ENCODE measurements at regions not wholly inside any gene's neighbourhood (a gene's known extent, or its start where the extent isn't known, plus 50 kb on each side); places are given as distances from the start of the nearest gene placed in this dataset.

DNA sequence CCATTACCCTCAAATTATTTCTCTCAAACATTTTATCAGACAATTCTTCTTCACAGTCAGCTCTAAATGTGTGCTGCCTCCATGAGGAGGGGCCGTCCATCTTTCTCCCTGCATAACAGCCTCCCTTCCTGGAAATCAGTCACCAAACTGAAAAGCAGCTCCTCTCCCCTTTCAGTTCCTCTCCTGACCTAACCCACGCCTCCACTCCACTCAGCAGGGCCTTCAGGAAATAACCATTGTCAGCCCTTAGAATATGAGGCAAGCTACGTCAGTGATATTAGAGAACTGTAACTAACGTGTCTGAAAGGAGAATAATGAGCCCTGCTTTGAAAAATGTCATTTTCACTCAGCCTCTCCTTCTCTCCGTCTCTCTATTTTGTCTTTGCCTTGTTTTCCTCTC, 116.2 kb downstream of the OLFM4 start:
- DNase-seq (ENCODE audit: low read depth): no peak

DNA sequence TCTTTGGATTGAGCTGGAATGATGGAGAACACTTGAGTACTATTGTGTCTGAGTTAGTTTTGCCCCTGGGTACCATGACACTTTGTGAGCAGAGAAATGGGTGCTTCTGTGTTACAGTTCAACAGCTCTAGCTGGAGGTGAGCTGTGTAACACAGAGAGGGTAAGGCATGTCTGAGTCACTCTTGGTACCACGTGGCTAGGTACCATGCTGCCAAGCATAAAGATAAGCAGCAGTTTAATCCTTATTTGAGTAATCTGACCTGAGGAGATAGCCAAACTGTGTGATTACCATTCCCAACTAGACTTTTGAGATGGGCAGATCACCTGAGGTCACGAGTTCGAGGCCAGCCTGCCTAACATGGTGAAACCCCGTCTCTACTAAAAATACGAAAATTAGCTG, 122.0 kb downstream of the OLFM4 start:
- DNase-seq (ENCODE audit: low read depth): no peak

DNA sequence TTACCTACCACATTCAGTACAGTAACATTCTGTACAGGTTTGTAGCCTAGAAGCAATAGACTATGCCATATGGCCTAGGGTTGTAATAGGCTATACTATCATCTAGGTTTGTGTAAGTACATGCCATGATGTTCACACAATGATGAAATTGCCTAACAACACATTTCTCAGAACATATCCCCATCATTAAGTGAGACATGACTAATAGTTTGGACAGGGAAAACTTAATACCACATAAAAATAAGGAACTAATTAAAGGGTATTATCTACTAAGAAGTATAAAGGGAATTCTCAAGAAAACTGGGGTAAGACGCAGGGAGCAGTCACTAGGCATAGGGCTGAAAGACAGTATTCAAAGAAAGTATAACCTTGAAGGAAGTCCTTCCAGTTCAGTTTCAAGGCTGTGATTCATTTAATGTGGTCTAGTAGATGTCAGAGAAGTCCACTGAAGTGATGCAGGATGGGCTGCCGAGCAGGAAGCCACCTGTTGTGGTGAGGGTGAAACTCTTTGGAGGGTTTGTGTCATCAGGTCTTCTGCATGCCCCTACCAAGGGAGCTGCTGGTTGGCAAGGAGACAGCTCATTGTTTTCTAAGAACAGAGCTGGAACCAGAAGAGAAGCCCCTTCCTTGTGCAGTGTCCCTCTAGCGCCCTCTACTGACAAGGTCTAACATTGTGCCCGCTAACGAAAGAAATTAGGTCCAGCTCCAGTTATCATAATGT, 122.9 kb downstream of the OLFM4 start:
- DNase-seq (ENCODE audit: low read depth): no peak

DNA sequence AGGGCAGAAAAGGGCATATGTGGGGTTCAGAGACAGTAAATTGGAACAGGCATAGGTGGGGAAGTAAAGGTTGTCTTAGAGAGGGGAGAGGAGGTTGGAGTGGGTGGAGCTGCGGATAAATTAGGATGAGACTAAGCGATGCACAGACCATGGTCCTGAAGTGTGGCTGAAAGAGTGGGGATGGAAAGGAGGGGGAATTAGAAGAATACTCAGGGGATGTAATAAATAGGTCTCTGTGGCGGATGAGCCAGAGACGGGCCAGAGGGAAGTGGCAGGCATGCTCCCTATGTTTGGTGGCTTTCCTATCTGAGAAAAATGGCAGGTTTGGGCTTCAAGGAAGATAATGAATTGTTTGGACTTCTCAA, 123.4 kb downstream of the OLFM4 start:
- DNase-seq (ENCODE audit: low read depth): no peak

DNA sequence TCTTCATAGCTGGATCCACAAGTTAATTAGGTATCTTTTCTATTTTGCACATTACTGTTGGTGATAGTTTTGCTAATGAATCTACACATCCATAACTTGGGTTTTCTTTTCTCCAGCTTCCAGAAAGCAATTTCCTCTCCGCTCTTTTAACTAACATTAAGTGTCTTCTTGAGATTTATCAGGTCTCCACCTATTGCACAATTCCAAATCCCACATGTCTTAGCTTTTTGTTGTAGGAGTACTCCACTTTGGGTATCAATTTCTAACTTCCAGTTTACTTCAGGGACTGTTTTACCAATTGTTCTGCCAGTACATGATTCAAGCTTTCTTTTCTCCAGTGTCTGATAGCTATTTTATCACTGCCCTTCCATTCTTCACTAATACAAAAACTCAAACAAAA, 129.6 kb downstream of the OLFM4 start:
- DNase-seq (ENCODE audit: low read depth): no peak

DNA sequence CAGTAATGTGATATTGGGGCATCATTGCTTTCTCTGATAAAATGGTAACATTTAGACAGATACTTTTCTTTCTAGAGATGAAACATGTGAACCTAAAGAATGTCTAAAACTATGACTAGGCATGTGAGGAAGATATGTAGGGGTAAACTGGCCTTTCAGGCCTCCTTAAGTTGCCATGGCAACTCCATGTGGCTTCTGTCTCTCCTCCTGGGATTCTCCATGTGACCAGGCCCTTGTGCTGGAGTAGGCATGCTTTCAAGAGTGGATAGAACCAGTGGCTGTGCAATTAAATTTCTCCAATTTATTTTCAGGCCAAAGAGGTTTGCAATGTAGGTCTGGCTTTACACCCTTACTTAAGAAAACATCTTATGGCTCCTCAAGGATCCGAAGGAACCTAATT, 130.8 kb downstream of the OLFM4 start:
- DNase-seq (ENCODE audit: low read depth): no peak

DNA sequence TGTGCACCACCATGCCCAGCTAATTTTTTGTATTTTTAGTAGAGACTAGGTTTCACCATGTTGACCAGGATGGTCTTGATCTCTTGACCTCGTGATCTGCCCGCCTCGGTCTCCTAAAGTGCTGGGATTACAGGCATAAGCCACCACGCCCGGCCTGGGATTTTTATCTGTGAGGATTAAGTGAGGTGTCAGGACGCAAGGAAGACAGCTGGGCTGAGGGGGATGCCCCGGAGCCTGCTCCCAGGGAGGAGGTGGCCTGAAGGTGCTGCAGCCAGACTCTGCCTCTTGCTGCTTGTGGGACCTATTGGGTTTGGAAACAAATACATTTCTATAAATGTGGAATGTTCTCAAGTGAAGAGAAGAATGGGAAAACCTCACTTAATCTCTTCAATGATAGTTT, 131.6 kb downstream of the OLFM4 start:
- DNase-seq (ENCODE audit: low read depth): no peak

DNA sequence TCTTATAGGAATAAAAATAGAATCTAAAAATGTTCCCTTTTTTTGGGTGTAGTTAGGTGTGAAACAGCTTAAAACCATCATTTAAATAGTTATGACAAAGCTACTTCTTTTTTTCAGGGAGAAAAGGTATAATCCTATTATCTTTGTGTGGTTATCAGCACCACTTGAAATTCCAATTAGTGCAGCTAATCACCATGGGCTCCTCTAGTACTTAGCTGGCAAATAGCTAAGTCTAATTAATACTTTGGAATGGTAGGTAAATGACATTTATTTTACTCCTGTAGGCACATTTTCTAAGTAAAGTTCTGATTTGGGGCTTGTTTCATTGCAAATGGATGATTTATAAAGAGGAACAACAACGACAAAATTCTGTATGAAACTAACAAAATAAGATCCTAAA, 132.6 kb downstream of the OLFM4 start:
- DNase-seq (ENCODE audit: low read depth): no peak

DNA sequence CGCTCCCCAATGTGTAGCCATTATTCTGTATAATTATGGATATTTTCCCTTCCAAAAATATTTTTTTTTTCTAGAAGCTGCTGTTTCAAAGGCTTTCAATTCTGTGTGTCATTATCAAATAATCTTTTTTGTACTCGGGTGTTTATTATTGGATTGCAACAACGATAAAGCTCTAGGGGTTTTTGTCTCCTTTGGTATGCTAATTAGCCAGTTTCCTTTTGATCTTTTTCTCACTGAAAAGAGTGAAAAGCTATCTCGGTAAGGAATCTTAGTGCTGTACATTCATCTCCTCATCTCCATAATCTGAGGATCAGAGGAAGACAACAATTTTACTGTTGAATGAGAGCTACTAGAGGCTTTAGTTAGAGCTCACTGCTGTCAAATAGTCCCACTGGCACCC, 136.6 kb downstream of the OLFM4 start:
- no peak for DNase-seq (ENCODE audit: low read depth)

DNA sequence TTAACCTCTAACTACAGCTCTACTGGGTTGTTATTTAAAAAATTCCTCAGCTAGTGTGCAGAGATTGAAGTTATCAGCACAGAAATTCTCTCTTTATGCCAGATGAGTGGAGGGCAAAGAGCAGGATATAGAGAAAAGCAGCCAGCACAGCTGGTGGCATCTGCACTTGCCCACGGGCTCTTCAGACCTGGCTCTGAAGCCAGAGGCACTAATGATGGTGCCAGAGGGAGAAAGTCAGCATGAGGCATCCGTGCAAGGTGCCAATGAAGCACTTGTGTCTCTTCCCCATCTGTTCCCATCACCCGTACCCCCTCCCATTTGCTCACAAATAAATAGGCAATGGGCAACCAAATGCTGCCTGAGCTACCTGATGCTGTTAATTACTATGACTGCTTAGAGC, 138.9 kb downstream of the OLFM4 start:
- DNase-seq (ENCODE audit: low read depth): no peak

DNA sequence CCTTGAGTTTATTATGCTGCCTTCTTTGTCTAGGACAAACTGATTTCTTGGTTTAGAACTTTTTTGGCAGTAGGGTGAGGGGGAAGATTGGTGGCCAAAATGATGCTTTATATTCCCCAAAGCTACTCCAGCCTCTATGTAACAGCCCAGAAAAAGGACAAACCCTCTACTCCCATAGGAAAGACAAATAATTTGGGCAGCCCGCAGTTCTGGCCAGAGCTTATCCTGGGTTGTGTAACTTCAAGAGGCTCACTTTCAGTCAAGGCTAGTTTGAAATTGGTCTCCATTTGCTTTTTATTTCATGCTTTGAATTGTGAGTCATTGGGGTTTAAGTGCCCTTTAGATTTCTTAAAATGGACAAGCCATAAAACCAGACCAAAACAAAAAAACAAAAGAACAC, 142.3 kb downstream of the OLFM4 start:
- no peak for DNase-seq (ENCODE audit: low read depth)

DNA sequence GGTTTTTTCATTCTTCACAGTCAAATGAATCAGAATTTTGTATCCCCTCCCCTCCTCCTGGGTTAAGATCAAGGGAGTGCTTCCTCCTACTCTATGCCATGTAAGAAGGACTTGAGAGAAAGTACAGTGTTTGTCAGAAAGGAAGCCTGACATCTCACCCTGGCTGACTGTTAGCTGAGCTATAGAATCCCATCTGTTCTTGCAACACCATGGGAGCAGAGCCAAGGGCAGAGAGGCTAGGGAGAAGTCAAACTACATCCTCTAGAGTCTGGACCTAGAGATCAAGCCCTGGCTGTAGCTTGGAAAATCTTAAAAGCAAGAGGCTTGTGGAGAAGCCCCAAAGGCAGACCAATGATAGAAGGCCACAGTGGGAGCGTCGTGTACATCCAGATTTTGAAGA, 145.9 kb downstream of the OLFM4 start:
- DNase-seq (ENCODE audit: low read depth): no peak

DNA sequence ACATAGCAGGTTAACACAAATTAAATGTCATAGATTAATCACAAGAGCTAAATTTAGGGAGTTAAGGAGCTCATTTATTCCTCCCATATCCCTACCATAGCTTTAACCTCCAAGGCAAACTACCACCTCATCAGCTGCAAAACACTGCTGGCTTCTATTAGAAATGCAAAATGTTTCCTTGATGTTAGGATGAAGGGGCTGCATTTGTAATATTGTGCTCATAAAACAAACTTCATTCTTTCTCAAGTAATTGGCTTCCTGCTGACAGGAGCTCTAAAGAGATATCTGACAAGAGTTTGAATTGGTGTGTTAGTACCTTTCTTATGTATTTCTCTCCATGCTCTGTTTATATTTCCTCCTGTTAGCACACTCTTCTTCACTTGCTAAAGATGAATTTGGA, 152.1 kb downstream of the OLFM4 start:
- no peak for DNase-seq (ENCODE audit: low read depth)

DNA sequence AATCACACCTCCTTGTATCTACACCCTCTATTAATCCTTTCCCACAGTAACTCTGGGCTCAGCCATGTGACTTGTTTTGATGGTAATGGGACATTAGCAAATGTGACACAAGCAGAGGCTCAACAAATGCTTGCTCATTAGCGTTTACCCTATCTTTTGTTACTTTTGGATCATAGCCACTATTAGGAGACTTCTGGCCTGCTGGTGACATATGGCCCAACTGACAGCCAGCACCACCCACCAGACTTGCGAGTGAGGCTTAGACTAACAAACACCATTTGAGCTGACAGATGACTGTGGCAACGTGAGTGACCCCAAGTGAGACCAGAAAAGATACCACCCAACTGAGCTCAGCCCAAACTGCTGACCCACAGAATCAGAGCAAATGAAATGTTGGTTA, 154.1 kb downstream of the OLFM4 start:
- no peak for DNase-seq (ENCODE audit: low read depth)

DNA sequence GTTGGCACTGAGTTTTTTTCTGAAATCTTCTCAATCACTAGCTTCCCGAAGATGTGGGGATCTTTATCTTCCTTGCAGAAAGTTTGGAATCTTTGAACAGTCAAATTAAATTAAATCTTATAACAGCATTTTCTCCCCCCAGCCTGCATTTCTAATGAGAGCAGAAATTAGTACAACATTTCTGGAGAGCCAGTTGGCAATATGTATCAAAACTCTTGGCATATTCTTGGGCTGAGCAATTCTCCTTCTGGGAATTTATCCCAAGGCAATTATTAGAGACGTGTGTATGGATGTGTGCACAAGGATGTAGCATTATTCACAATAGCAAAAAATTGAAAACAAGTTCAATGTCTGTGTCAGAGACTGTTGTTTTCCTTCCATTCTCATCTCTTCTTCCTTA, 159.5 kb downstream of the OLFM4 start:
- DNase-seq (ENCODE audit: low read depth): no peak

DNA sequence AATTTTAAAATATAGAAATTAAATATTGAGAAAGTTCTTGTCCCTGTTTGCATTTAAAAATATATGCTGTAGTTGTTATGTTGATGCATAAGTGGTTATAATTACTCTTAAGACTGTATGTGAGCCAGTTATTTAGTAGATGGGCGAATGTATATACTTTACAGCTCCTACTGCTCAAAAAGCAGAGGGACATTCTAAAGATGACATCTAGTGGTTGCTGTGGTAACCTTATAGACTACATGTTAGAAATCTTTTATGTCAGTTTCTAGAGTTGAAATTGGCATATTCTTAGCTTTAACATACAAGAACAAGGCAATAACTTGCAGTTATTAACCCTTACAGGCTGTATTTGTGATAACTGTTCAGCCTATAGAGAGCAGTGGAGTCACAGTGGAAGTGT, 160.5 kb downstream of the OLFM4 start:
- no peak for DNase-seq (ENCODE audit: low read depth)

DNA sequence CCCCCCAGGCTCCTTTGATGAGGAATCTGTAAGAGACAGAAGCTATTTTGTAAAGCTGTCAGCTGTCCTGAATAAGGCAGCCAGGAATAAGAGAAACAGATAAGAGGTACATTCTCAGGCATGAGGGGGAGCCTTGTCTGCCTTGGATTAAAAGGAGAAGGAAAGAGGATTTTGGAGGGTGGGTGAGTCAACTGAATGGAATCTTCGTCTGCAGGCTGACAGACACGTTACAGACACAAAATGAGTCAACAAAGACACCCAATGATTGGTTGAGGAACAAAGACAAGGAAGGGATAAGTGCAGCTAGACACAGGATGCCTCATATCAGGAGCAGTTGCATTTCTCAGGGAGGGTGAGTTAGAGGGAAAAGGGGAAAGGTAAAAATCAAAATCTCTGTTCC, 162.5 kb downstream of the OLFM4 start:
- DNase-seq (ENCODE audit: low read depth): no peak

DNA sequence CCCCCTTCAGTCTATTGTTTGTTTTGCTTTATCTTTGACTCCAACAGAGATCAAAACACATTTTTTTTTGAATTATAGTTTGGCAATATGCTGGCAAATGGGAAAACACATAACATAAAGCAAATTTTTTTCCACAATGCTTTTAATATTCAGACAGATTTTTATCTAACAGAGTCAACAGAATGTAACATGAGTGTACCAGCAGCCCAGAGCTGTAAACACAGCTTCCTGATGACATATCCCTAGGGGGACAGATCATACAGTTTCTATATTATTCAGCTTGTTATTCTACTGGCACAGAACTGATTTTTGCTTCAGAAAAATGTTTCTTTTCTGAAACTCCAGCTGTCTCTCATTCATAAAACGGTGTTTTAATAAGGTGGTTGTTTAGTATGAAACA, 168.8 kb downstream of the OLFM4 start:
- no peak for DNase-seq (ENCODE audit: low read depth)

DNA sequence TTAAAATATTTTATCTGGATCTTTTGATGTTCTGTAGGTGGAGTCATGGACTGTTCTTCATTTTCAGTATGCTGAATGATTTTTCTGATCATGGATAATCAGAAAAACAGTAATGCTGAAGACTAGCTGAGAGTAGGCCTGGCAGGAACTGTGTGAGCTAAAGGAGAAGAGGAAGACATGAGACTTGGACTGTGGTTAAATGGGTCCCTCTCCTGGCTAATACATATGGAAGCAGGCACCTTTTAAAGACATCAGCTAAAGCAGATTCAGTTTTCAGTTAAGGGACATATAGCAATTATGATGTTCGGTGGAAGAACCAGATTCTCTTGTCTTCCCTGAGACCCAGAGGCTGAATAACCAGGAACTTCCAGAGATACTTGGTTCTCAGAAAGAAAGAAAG, 169.4 kb downstream of the OLFM4 start:
- DNase-seq (ENCODE audit: low read depth): no peak

DNA sequence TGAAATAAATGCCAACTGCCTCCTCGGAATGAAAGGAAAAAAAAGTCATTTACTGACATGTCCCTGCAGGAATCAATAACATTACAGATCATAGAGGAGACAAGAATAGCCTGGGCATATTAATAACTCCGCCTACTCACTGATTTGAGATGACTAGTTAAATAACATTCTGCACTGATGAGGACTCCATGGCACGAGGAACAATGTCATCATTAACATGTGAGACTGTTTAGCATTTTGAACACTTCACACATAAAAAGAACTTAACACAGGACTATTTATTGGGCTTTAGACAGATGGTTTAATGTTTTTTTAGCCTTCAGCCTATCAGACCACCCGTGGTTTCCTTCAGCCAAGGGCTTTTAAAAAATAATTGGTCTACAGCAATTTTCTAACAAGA, 170.1 kb downstream of the OLFM4 start:
- no peak for DNase-seq (ENCODE audit: low read depth)

DNA sequence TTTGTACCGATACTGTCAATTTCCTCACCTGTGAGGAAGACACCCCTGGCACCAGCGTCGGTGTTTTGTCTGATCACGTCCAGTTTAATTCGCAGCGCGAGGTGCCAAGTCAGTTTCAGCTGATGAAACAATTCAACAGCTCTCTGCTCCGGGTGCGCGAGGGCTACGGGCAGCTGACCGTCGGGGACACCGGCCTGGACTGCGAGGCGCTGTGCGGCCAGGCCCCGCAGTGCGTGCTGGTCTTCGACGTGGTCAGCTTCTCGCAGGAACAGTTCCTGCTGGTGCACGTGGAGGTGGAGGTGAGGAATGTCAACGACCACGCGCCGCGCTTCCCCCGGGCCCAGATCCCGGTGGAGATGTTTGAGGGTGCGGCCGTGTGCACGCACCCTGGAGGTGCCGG, 171.5 kb downstream of the OLFM4 start:
- DNase-seq (ENCODE audit: low read depth): no peak

DNA sequence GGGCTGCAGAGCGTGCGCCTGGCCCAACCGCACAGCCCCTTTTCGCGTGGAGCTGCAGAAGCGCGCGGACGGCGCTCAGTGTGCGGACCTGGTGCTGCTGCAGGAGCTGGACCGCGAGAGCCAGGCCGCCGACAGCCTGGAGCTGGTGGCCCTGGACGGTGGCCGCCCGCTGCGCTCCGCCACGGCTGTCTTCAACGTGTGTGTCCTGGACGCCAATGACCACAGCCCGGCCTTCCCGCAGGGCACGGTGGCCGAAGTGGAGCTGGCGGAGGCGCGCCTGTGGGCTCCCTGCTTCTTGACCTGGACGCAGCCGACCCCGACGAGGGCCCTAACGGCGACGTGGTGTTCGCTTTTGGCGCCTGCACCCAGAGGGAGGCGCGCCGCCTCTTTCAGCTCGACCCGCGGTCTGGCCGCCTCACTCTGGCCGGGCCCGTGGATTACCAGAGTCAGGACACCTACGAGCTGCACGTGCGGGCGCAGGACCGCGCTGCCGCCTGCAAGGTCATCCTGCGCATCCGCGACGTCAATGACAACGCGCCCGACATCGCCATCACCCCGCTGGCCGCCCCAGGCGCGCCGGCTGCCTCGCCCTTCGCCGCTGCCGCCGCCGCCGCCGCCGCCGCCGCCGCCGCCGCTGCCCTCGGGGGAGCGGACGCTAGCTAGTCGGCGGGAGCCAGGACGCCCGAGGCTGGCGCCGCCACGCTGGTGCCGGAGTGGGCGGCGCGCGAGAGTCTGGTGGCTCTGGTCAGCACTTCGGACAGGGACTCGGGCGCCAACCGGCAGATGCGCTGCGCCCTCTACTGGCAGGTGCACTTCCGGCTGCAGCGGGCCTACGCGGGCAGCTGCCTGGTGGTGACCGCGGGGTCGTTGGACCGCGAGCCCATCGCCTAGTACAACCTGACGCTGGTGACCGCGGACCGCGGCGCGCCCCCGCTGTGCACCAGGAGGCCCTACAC, 172.2 kb downstream of the OLFM4 start:
- no peak for DNase-seq (ENCODE audit: low read depth)

DNA sequence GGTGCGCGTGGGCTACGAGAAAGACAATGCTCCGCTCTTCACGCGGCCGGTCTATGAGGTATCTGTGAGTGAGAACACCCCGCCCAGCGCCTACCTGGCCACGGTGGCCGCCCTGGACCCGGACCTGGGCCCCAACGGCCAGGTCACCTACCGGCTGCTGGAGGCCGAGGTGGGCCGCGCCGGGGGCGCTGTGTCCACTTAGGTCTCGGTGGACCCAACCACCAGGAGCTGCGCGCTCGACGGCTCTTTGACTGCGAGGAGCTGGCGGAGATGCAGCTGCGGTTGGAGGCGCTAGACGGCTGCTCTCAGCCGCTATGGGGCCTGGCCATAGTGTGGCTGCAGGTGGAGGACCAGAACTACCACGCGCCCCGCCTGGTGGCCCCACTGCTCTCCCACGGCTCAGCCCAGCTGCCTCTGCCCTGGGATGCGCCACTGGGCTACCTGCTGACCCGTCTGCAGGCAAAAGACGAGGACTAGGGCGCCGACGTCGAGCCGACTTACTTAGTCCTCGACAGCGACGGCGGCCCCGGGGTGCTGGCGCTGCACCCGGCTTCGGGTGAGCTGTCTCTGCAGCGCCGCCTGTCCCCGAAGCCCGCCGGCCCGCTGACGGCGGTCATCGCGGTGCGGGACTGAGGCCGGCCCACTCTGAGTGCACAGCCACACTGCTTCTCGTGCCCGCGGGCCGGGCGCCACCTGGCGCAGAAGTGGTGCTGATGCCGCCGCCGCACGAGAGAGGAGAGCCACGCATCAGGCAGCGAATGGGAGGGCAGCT, 173.0 kb downstream of the OLFM4 start:
- DNase-seq (ENCODE audit: low read depth): no peak
